Testis (tissue), 2 donors: ENCODE measurements at regions not wholly inside any gene's neighbourhood (a gene's known extent, or its start where the extent isn't known, plus 50 kb on each side); places are given as distances from the start of the nearest gene placed in this dataset.

ENCODE experiments used
- CTCF ChIP-seq, 3 experiments: fragments of 450-650 bp in 2 of 3; fragments of 200-600 bp in 1 of 3; sonication (generic) in 1 of 3; IDR thresholded peaks; one replicate each; pipeline ENCODE4 v1.5.1; 2016 to 2019; ENCODE audit warnings: antibody characterized with exemption in 3 of 3, mild to moderate bottlenecking in 2 of 3, moderate library complexity in 1 of 3
- POLR2A ChIP-seq: fragments of 450-650 bp; IDR thresholded peaks from one replicate; pipeline ENCODE4 v1.6.1; 2017; ENCODE audit warnings: antibody characterized with exemption, mild to moderate bottlenecking, moderate library complexity

- TF ChIP-seq POLR2A (no peak), CTCF (IDR thresholded peaks at IDR 0.05) (no peak)
These were observed 57.6 kb upstream of the SYNDIG1 start for GRCh38 chr20:24411834-24412216.
